Smooth muscle cell (in vitro differentiated cells): ENCODE measurements at regions not wholly inside any gene's neighbourhood (a gene's known extent, or its start where the extent isn't known, plus 50 kb on each side); places are given as distances from the start of the nearest gene placed in this dataset.

Experiments
- DNase-seq: peaks from one replicate; lab custom pipeline; 2025; ENCODE audit not compliant: unreplicated experiment; lab: John Stamatoyannopoulos, UW
- H2AFZ ChIP-seq: fragments of 200-600 bp; sonication (generic); 2 replicates; pipeline ENCODE4 v1.6.0; 2016; ENCODE audit warnings: antibody characterized with exemption, low read depth, mild to moderate bottlenecking
- H3F3A ChIP-seq: fragments of 200-600 bp; sonication (generic); 2 replicates; pipeline ENCODE4 v1.6.0; 2017; ENCODE audit warnings: antibody characterized with exemption, low read depth
- H3K27ac ChIP-seq: fragments of 200-600 bp; sonication (generic); 2 replicates; pipeline ENCODE4 v1.5.1; 2016; ENCODE audit warnings: low read depth, mild to moderate bottlenecking
- H3K27me3 ChIP-seq: fragments of 200-600 bp; sonication (generic); 2 replicates; pipeline ENCODE4 v1.6.1; 2016; ENCODE audit warnings: low read depth, mild to moderate bottlenecking
- H3K36me3 ChIP-seq: fragments of 200-600 bp; sonication (generic); 2 replicates; pipeline ENCODE4 v1.5.1; 2016; ENCODE audit warnings: low read depth
- H3K4me1 ChIP-seq: fragments of 200-600 bp; sonication (generic); 2 replicates; pipeline ENCODE4 v1.5.1; 2016; ENCODE audit warnings: low read depth
- H3K4me2 ChIP-seq: fragments of 200-600 bp; sonication (generic); 2 replicates; pipeline ENCODE4 v1.6.0; 2016; ENCODE audit warnings: mild to moderate bottlenecking
- H3K4me3 ChIP-seq: fragments of 200-600 bp; sonication (generic); 2 replicates; pipeline ENCODE4 v1.5.1; 2016; ENCODE audit warnings: mild to moderate bottlenecking
- H3K79me2 ChIP-seq: fragments of 200-600 bp; sonication (generic); 2 replicates; pipeline ENCODE4 v1.6.0; 2016; ENCODE audit warnings: low read depth, mild to moderate bottlenecking
- H3K9ac ChIP-seq: fragments of 200-600 bp; sonication (generic); 2 replicates; pipeline ENCODE4 v1.6.0; 2016; ENCODE audit warnings: low read depth
- H3K9me3 ChIP-seq: fragments of 200-600 bp; sonication (generic); replicated peaks from 2 replicates; pipeline ENCODE4 v1.5.1; 2016; ENCODE audit warnings: low read depth
- H4K20me1 ChIP-seq: fragments of 200-600 bp; sonication (generic); 2 replicates; pipeline ENCODE4 v1.6.0; 2016; ENCODE audit warnings: low read depth
- WGBS: methylation state at CpG from one replicate; pipeline ENCODE4 v1.1.7; 2016; ENCODE audit warnings: low lambda C conversion rate; 5-methylcytosine and 5-hydroxymethylcytosine counted together
- TF ChIP-seq, protein P1 (sequence below): fragments of 200-600 bp; sonication (generic); IDR thresholded peaks from 2 replicates; pipeline ENCODE4 v1.5.1; 2017; ENCODE audit warnings: borderline replicate concordance, mild to moderate bottlenecking, antibody characterized with exemption; ENCODE audit not compliant: insufficient read depth, poor library complexity, severe bottlenecking

- Histone ChIP-seq H3K36me3 (no peaks in the 10 kb centered on the region), H3K27me3 (no peaks in the 10 kb centered on the region), H3K79me2 (no peaks in the 10 kb centered on the region), H2AFZ (no peak overlapping the region), H3K4me1 (no peaks in the 10 kb centered on the region), H3F3A (no peaks in the 10 kb centered on the region), H3K9me3 (no peaks in the 10 kb centered on the region), H3K4me2 (no peak overlapping the region), H3K4me3 (no peak overlapping the region), H4K20me1 (no peaks in the 10 kb centered on the region), H3K9ac (no peak overlapping the region), H3K27ac (no peak overlapping the region)
- DNase-seq: no peak
- TF ChIP-seq, protein P1, sequence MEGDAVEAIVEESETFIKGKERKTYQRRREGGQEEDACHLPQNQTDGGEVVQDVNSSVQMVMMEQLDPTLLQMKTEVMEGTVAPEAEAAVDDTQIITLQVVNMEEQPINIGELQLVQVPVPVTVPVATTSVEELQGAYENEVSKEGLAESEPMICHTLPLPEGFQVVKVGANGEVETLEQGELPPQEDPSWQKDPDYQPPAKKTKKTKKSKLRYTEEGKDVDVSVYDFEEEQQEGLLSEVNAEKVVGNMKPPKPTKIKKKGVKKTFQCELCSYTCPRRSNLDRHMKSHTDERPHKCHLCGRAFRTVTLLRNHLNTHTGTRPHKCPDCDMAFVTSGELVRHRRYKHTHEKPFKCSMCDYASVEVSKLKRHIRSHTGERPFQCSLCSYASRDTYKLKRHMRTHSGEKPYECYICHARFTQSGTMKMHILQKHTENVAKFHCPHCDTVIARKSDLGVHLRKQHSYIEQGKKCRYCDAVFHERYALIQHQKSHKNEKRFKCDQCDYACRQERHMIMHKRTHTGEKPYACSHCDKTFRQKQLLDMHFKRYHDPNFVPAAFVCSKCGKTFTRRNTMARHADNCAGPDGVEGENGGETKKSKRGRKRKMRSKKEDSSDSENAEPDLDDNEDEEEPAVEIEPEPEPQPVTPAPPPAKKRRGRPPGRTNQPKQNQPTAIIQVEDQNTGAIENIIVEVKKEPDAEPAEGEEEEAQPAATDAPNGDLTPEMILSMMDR: no peak
- 93% methylated on average over 16 of the region's 19 CpGs for WGBS
Observed at GRCh38 chr6:80658926-80659325, 552.5 kb downstream of the BCKDHB start.

GRCh38 chr6:80647156-80647555 is 540.7 kb downstream of the BCKDHB start:
- DNase-seq: no peak
- Histone ChIP-seq H2AFZ (peak overlapping the region; percentile 47), H4K20me1 (no peaks in the 10 kb centered on the region), H3K9ac (no peak overlapping the region), H3K4me2 (no peak overlapping the region), H3K36me3 (no peaks in the 10 kb centered on the region), H3F3A (no peaks in the 10 kb centered on the region), H3K4me1 (no peaks in the 10 kb centered on the region), H3K9me3 (no peaks in the 10 kb centered on the region), H3K4me3 (no peak overlapping the region), H3K79me2 (no peaks in the 10 kb centered on the region), H3K27me3 (no peaks in the 10 kb centered on the region), H3K27ac (no peak overlapping the region)
- 43% methylated on average over 4 of the region's 4 CpGs for WGBS
- TF ChIP-seq, protein P1: no peak

GRCh38 chr6:80643881-80644280 is 537.4 kb downstream of the BCKDHB start:
- Histone ChIP-seq H3F3A (no peaks in the 10 kb centered on the region), H4K20me1 (no peaks in the 10 kb centered on the region), H3K9ac (no peak overlapping the region), H3K79me2 (no peaks in the 10 kb centered on the region), H3K4me1 (no peaks in the 10 kb centered on the region), H2AFZ (no peak overlapping the region), H3K27me3 (no peaks in the 10 kb centered on the region), H3K4me2 (no peak overlapping the region), H3K36me3 (no peaks in the 10 kb centered on the region), H3K4me3 (no peak overlapping the region), H3K27ac (no peak overlapping the region), H3K9me3 (no peaks in the 10 kb centered on the region)
- no peak for DNase-seq
- TF ChIP-seq, protein P1: no peak
- WGBS: 93% methylated on average over 2 of the region's 2 CpGs

GRCh38 chr6:80642452-80642851 is 536.0 kb downstream of the BCKDHB start:
- no peaks in the 10 kb centered on the region for H3K79me2 ChIP-seq
- peak overlapping the region; percentile 36 for H2AFZ ChIP-seq
- no peak overlapping the region for H3K27ac ChIP-seq
- no peaks in the 10 kb centered on the region for H3K36me3 ChIP-seq
- H3K4me3 ChIP-seq: no peak overlapping the region
- H3K4me2 ChIP-seq: no peak overlapping the region
- TF ChIP-seq, protein P1: no peak
- no peaks in the 10 kb centered on the region for H4K20me1 ChIP-seq
- H3K9me3 ChIP-seq: no peaks in the 10 kb centered on the region
- no peak for DNase-seq
- H3F3A ChIP-seq: no peaks in the 10 kb centered on the region
- no peaks in the 10 kb centered on the region for H3K4me1 ChIP-seq
- no peaks in the 10 kb centered on the region for H3K27me3 ChIP-seq
- H3K9ac ChIP-seq: no peak overlapping the region
